ENCODE measurements at regions not wholly inside any gene's neighbourhood (a gene's known extent, or its start where the extent isn't known, plus 50 kb on each side); places are given as distances from the start of the nearest gene placed in this dataset.

GRCh38 chr13:50203256-50203941, 188.2 kb downstream of the KCNRG start:
- Histone ChIP-seq H3K27ac (ENCODE audit: low read depth in 1 of 2, low read length in 1 of 2) (no peak overlapping the region), H3K9ac (ENCODE audit: insufficient read depth in 1 of 2, low read length in 2 of 2) (no peak overlapping the region), H3K27me3 (ENCODE audit: control insufficient read depth in 3 of 3, insufficient read depth in 3 of 3, low read length in 2 of 3) (no peaks in the 10 kb centered on the region), H3K9me3 (ENCODE audit: control insufficient read depth in 4 of 4, insufficient read depth in 3 of 4, low read length in 3 of 4) (no peaks in the 10 kb centered on the region), H3K36me3 (ENCODE audit: control insufficient read depth in 4 of 4, insufficient read depth in 4 of 4, low read length in 4 of 4) (no peaks in the 10 kb centered on the region), H3K4me3 (no peak overlapping the region), H3K4me1 (ENCODE audit: control insufficient read depth in 5 of 5, insufficient read depth in 5 of 5, low read length in 5 of 5) (peaks cover 0 to 22% (median 3%) of the 10 kb centered on the region in 5 donors)
- no peak for TF ChIP-seq CTCF (IDR thresholded peaks at IDR 0.05; ENCODE audit: control extremely low read depth, extremely low read depth)
- ATAC-seq (ENCODE audit: insufficient read depth, low FRiP score) = no peak
- 74 to 85% methylated on average over 1 of the region's 1 CpG for WGBS, 2 donors
- peak in 2 of 3 donors; percentile 61 to 85 for DNase-seq

- Histone ChIP-seq H3K36me3 (ENCODE audit: control insufficient read depth in 4 of 4, insufficient read depth in 4 of 4, low read length in 4 of 4) (no peaks in the 10 kb centered on the region), H3K4me1 (ENCODE audit: control insufficient read depth in 5 of 5, insufficient read depth in 5 of 5, low read length in 5 of 5) (peaks cover 0 to 21% (median 2%) of the 10 kb centered on the region in 5 donors), H3K27me3 (ENCODE audit: control insufficient read depth in 3 of 3, insufficient read depth in 3 of 3, low read length in 2 of 3) (no peaks in the 10 kb centered on the region), H3K9me3 (ENCODE audit: control insufficient read depth in 4 of 4, insufficient read depth in 3 of 4, low read length in 3 of 4) (no peaks in the 10 kb centered on the region), H3K4me3 (no peak overlapping the region), H3K27ac (ENCODE audit: low read depth in 1 of 2, low read length in 1 of 2) (no peak overlapping the region), H3K9ac (ENCODE audit: insufficient read depth in 1 of 2, low read length in 2 of 2) (no peak overlapping the region)
- DNase-seq (no peak), ATAC-seq (ENCODE audit: insufficient read depth, low FRiP score) (no peak)
- WGBS, 2 donors = 89 to 94% methylated on average over 2 of the region's 2 CpGs
- TF ChIP-seq CTCF (IDR thresholded peaks at IDR 0.05; ENCODE audit: control extremely low read depth, extremely low read depth) = no peak
These were observed 190.3 kb downstream of the KCNRG start for GRCh38 chr13:50205581-50205980.

- 19 to 33% methylated on average over 9 of the region's 9 CpGs for WGBS, 2 donors
- H3K9ac ChIP-seq (ENCODE audit: insufficient read depth in 1 of 2, low read length in 2 of 2) = peak overlapping the region in 1 of 2 donors; percentile 26
- peaks cover 0 to 11% (median 2%) of the 10 kb centered on the region in 5 donors for H3K4me1 ChIP-seq (ENCODE audit: control insufficient read depth in 5 of 5, insufficient read depth in 5 of 5, low read length in 5 of 5)
- H3K36me3 ChIP-seq (ENCODE audit: control insufficient read depth in 4 of 4, insufficient read depth in 4 of 4, low read length in 4 of 4) = no peaks in the 10 kb centered on the region
- peaks cover 0 to 9% (median 3%) of the 10 kb centered on the region in 4 donors for H3K9me3 ChIP-seq (ENCODE audit: control insufficient read depth in 4 of 4, insufficient read depth in 3 of 4, low read length in 3 of 4)
- H3K27ac ChIP-seq (ENCODE audit: low read depth in 1 of 2, low read length in 1 of 2) = peak overlapping the region; percentile 26 to 69
- ATAC-seq (ENCODE audit: insufficient read depth, low FRiP score) (peak; percentile 58), DNase-seq (peak; percentile 48 to 78 (median 64))
- H3K4me3 ChIP-seq = no peak overlapping the region
- H3K27me3 ChIP-seq (ENCODE audit: control insufficient read depth in 3 of 3, insufficient read depth in 3 of 3, low read length in 2 of 3) = no peaks in the 10 kb centered on the region
- TF ChIP-seq CTCF (IDR thresholded peaks at IDR 0.05; ENCODE audit: control extremely low read depth, extremely low read depth) = no peak
These were observed 193.6 kb downstream of the KCNRG start for GRCh38 chr13:50208826-50209335.

All from lung (tissue), 11 donors.